OCI-LY7 (cell line): ENCODE measurements at regions not wholly inside any gene's neighbourhood (a gene's known extent, or its start where the extent isn't known, plus 50 kb on each side); places are given as distances from the start of the nearest gene placed in this dataset.
"Not testable (repeated sequence)": the region's sequence is repeated elsewhere in the genome, so short reads cannot be mapped to it uniquely, and the experiment has no call there.

Experiments
- BruUV-seq: library from RNA; stranded (reverse); fragments of 400-500 nt; replicated peaks from 2 replicates; lab custom pipeline; 2021; lab: Mats Ljungman, UMichigan
- CTCF ChIA-PET: fragments of 300-600 bp; sonication (Branson Sonifier 250); formaldehyde crosslinking; loops from one replicate; lab custom pipeline; 2022; ENCODE audit warnings: antibody characterized with exemption; ENCODE audit not compliant: unreplicated experiment; lab: Charles Lee
- POLR2A ChIA-PET: fragments of 300-600 bp; sonication (Branson Sonifier 250); formaldehyde crosslinking; loops from one replicate; lab custom pipeline; 2022; ENCODE audit warnings: antibody characterized with exemption; lab: Charles Lee
- DNase-seq: peaks from one replicate; pipeline ENCODE4 v3.0.0-alpha.2; 2015; ENCODE audit warnings: low spot score
- H2AFZ ChIP-seq: fragments of 200-600 bp; sonication (generic), shearing (Covaris generic); 2 replicates; pipeline ENCODE4 v1.6.1; 2014; ENCODE audit warnings: mild to moderate bottlenecking, antibody characterized with exemption, low read length, moderate library complexity
- H3K27ac ChIP-seq: fragments of 200-600 bp; sonication (generic); 2 replicates; pipeline ENCODE4 v1.5.1; 2014; ENCODE audit warnings: mixed run types, low read depth, mild to moderate bottlenecking, moderate library complexity, low read length, inconsistent platforms; ENCODE audit not compliant: poor library complexity, severe bottlenecking
- H3K36me3 ChIP-seq: fragments of 200-600 bp; sonication (generic); 2 replicates; pipeline ENCODE4 v1.6.1; 2014; ENCODE audit warnings: mild to moderate bottlenecking, antibody characterized with exemption, low read length, moderate library complexity, mixed read lengths; ENCODE audit not compliant: insufficient read depth
- H3K4me1 ChIP-seq: fragments of 200-600 bp; sonication (generic); 2 replicates; pipeline ENCODE4 v1.5.1; 2014; ENCODE audit warnings: mild to moderate bottlenecking, low read length; ENCODE audit not compliant: insufficient read depth, poor library complexity, severe bottlenecking
- H3K4me2 ChIP-seq: fragments of 200-600 bp; sonication (generic); 2 replicates; pipeline ENCODE4 v1.6.1; 2014; ENCODE audit warnings: mild to moderate bottlenecking, low read length
- H3K4me3 ChIP-seq: fragments of 200-600 bp; sonication (generic); 2 replicates; pipeline ENCODE4 v1.5.1; 2014; ENCODE audit warnings: mild to moderate bottlenecking, low read depth, low read length; ENCODE audit not compliant: poor library complexity, severe bottlenecking
- H3K79me2 ChIP-seq: fragments of 200-600 bp; sonication (generic); 2 replicates; pipeline ENCODE4 v1.6.1; 2016; ENCODE audit warnings: low read depth, mild to moderate bottlenecking, low read length, moderate library complexity, mixed read lengths; ENCODE audit not compliant: insufficient read depth
- H3K9me2 ChIP-seq: fragments of 200-600 bp; sonication (generic); 2 replicates; pipeline ENCODE4 v1.6.1; 2016; ENCODE audit warnings: mild to moderate bottlenecking, low read length, mixed read lengths; ENCODE audit not compliant: insufficient read depth
- H3K9me3 ChIP-seq: fragments of 200-600 bp; sonication (generic); 2 replicates; pipeline ENCODE4 v1.6.1; 2014; ENCODE audit warnings: mild to moderate bottlenecking, mixed run types, low read length, mixed read lengths
- H4K20me1 ChIP-seq: fragments of 200-600 bp; sonication (generic); 2 replicates; pipeline ENCODE4 v1.6.1; 2014; ENCODE audit warnings: mild to moderate bottlenecking, antibody characterized with exemption, low read length, moderate library complexity, mixed read lengths; ENCODE audit not compliant: insufficient read depth
- intact Hi-C: fragments of 100-400 bp; cut with micrococcal nuclease; formaldehyde crosslinking; loops from one replicate; pipeline ENCODE4 v1.10.0; 2022; ENCODE audit not compliant: unreplicated experiment

DNA sequence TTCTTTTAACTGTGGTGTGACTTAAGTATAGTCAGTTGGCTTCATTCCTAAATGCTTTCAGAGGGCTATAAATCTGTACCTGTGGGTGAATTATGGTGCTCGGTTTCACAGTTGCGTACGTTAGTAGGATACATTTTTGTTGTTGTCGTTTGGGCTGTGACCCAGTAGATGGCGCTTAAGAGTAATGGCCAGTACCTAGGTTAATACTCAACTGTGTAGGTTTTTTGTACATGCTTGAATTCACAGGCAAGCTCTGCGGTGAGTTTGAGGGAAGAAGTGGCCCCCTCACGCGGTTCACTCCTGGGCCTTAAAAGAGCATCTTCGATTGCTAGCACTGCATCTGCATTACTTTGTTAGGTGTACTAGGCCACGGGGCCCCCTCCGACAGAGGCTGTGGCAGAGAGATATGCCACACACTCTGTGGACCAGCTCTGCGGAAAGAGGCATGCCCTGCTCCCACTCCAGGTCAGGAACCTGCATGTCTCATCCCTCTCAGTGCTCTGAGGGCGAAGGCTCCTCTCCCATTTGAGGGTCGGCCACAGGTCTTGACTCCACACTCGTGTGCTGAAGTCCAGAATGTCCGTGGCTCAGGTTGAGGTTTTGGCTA, 224.6 kb upstream of the TBL1Y start:
- H3K4me2 ChIP-seq, H3K79me2 ChIP-seq, H3K36me3 ChIP-seq, H3K9me2 ChIP-seq, H2AFZ ChIP-seq, H3K4me3 ChIP-seq, POLR2A ChIA-PET, H3K4me1 ChIP-seq, DNase-seq, H3K27ac ChIP-seq, intact Hi-C loops, BruUV-seq, H3K9me3 ChIP-seq, H4K20me1 ChIP-seq, CTCF ChIA-PET: not testable (repeated sequence)

DNA sequence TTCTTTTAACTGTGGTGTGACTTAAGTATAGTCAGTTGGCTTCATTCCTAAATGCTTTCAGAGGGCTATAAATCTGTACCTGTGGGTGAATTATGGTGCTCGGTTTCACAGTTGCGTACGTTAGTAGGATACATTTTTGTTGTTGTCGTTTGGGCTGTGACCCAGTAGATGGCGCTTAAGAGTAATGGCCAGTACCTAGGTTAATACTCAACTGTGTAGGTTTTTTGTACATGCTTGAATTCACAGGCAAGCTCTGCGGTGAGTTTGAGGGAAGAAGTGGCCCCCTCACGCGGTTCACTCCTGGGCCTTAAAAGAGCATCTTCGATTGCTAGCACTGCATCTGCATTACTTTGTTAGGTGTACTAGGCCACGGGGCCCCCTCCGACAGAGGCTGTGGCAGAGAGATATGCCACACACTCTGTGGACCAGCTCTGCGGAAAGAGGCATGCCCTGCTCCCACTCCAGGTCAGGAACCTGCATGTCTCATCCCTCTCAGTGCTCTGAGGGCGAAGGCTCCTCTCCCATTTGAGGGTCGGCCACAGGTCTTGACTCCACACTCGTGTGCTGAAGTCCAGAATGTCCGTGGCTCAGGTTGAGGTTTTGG, 208.8 kb upstream of the TBL1Y start:
- BruUV-seq, H3K36me3 ChIP-seq, H3K4me3 ChIP-seq, DNase-seq, H3K9me2 ChIP-seq, CTCF ChIA-PET, H4K20me1 ChIP-seq, POLR2A ChIA-PET, H3K4me1 ChIP-seq, H3K27ac ChIP-seq, H3K4me2 ChIP-seq, H2AFZ ChIP-seq, H3K79me2 ChIP-seq, intact Hi-C loops, H3K9me3 ChIP-seq: not testable (repeated sequence)

DNA sequence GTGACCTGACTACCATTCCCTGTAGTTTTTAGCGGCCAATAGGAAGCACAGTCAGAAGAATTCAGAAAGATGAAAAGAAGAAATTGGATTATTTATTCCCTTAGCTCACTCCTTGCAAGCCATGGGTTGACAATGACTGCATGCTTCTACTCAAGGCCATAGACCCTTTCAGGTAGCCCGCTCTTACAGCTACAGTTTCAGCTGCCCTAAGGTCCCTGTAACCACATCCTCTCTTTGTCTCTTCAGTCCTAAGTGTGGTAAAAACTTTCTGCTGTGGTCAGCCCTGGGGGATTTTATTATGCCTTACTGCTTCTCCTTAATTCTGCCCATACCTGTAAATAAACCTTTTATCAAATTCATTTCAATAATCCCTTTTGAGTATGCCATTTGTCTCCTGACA, 189.1 kb upstream of the TBL1Y start:
- H3K79me2 ChIP-seq, H3K4me3 ChIP-seq, intact Hi-C loops, H2AFZ ChIP-seq, H3K4me1 ChIP-seq, DNase-seq, CTCF ChIA-PET, POLR2A ChIA-PET, H3K27ac ChIP-seq, H3K36me3 ChIP-seq, H3K9me3 ChIP-seq, H3K9me2 ChIP-seq, H3K4me2 ChIP-seq, BruUV-seq, H4K20me1 ChIP-seq: not testable (repeated sequence)

DNA sequence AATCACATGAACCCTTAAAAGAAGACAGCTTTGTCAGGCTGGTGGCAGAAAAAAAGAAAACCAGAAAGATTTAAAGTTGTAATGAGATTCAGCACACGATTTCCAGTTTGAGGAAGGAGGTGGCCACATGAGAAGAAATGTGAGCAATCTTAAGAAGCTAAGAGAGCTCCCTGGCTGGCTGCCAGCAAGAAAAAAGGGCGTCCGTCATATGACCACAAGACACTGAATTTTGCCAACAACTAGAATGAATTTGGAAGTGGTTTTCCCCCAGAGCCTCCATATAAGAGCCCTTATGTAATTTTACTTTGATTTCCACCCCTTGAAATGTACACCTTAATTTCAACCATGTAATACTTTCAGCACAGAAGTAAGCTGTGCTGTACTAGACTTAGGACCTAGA, 163.3 kb upstream of the TBL1Y start:
- H3K4me2 ChIP-seq, BruUV-seq, H2AFZ ChIP-seq, H3K27ac ChIP-seq, H3K9me3 ChIP-seq, H3K79me2 ChIP-seq, CTCF ChIA-PET, H3K4me3 ChIP-seq, H3K9me2 ChIP-seq, H3K4me1 ChIP-seq, intact Hi-C loops, POLR2A ChIA-PET, H4K20me1 ChIP-seq, DNase-seq, H3K36me3 ChIP-seq: not testable (repeated sequence)
